NCI-H446 treated with DMSO at 0.1 percent for 48 hours (cell line): ENCODE measurements at regions not wholly inside any gene's neighbourhood (a gene's known extent, or its start where the extent isn't known, plus 50 kb on each side); places are given as distances from the start of the nearest gene placed in this dataset.
"Not testable (repeated sequence)": the region's sequence is repeated elsewhere in the genome, so short reads cannot be mapped to it uniquely, and the experiment has no call there.

Experiments
- DNase-seq: peaks from one replicate; lab custom pipeline; 2025; lab: John Stamatoyannopoulos, UW

- no peak for DNase-seq
Observed at GRCh38 chr7:142469696-142470543, 212.1 kb upstream of the PRSS58 start.

GRCh38 chr7:142468871-142469665 is 211.2 kb upstream of the PRSS58 start:
- no peak for DNase-seq

- not testable (repeated sequence) for DNase-seq
Observed at GRCh38 chr7:142467056-142467655, 209.3 kb upstream of the PRSS58 start.

- no peak for DNase-seq
Observed at GRCh38 chr7:142463401-142463850, 205.6 kb upstream of the PRSS58 start.

- DNase-seq = no peak
Observed at GRCh38 chr7:142461437-142461836, 203.6 kb upstream of the PRSS58 start.

- no peak for DNase-seq
Observed at GRCh38 chr7:142460402-142461117, 202.7 kb upstream of the PRSS58 start.

GRCh38 chr7:142459551-142459963 is 201.7 kb upstream of the PRSS58 start:
- peak; percentile 4 for DNase-seq

GRCh38 chr7:142457146-142457703 is 199.4 kb upstream of the PRSS58 start:
- no peak for DNase-seq

- no peak for DNase-seq
Observed at GRCh38 chr7:142455392-142455791, 197.5 kb upstream of the PRSS58 start.

GRCh38 chr7:142454862-142455261 is 197.0 kb upstream of the PRSS58 start:
- DNase-seq = no peak

- DNase-seq = no peak
Observed at GRCh38 chr7:142452791-142453190, 194.9 kb upstream of the PRSS58 start.

GRCh38 chr7:142451817-142452216 is 194.0 kb upstream of the PRSS58 start:
- DNase-seq = no peak

- DNase-seq = no peak
Observed at GRCh38 chr7:142451296-142451695, 193.4 kb upstream of the PRSS58 start.

GRCh38 chr7:142450695-142451094 is 192.8 kb upstream of the PRSS58 start:
- DNase-seq = no peak

- DNase-seq = no peak
Observed at GRCh38 chr7:142450206-142450605, 192.3 kb upstream of the PRSS58 start.

GRCh38 chr7:142448857-142449256 is 191.0 kb upstream of the PRSS58 start:
- DNase-seq = not testable (repeated sequence)

- no peak for DNase-seq
Observed at GRCh38 chr7:142447762-142448161, 189.9 kb upstream of the PRSS58 start.

- DNase-seq = no peak
Observed at GRCh38 chr7:142445019-142445686, 187.3 kb upstream of the PRSS58 start.

GRCh38 chr7:142443216-142444010 is 185.6 kb upstream of the PRSS58 start:
- DNase-seq = no peak

GRCh38 chr7:142442396-142442795 is 184.5 kb upstream of the PRSS58 start:
- no peak for DNase-seq
